RCC 7860 (cell line): ENCODE measurements at regions not wholly inside any gene's neighbourhood (a gene's known extent, or its start where the extent isn't known, plus 50 kb on each side); places are given as distances from the start of the nearest gene placed in this dataset.
"Not testable (repeated sequence)": the region's sequence is repeated elsewhere in the genome, so short reads cannot be mapped to it uniquely, and the experiment has no call there.

Experiments
- DNase-seq: peaks from one replicate; pipeline ENCODE4 v3.0.0-alpha.2; 2015; ENCODE audit warnings: low spot score
- FAIRE-seq: peaks from 2 replicates; lab custom pipeline; 2012; peaks lifted over from hg19 to GRCh38; lab: Jason Lieb, UNC

DNA sequence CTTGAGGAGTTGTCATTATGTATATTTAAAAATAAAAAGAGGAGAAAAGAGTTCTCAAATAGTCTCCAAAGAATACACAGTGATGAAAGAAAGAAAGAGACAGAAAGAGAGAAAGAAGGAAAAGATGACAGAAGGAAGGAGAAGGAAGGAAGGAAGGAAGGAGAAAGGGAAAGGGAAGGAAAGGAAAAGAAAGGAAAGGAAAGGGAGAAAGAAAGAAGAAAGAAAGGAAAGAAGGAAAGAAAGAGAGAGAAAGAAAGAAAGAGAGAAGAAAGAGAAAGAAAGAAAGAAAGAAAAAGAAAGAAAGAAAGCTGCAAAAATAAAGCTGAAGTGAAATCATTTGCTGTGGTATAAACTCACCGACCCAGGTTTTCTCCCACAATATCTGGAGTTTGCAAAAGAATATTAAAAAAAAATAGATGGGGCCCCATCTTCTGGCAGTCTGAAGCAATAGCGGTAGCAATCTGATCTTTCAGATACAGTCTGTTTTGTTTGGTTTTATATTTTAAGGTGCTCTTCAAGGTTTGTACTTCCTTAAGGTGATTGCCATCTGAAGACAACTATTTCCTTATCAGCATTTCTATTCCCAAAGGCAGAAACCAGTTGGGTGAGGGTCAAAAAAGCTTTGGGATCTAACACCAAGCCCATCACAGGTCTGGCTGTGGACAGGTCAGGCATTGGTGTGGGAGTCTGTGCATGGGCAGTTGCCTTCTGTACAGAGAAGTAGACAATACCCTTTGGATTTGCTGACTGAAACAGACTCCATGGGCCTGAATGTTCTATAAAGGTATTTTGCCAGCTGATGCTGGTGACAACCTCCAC lies 160.4 kb downstream of the CPEB2 start:
- DNase-seq (peak; percentile 20), FAIRE-seq (peak; percentile 77)

DNA sequence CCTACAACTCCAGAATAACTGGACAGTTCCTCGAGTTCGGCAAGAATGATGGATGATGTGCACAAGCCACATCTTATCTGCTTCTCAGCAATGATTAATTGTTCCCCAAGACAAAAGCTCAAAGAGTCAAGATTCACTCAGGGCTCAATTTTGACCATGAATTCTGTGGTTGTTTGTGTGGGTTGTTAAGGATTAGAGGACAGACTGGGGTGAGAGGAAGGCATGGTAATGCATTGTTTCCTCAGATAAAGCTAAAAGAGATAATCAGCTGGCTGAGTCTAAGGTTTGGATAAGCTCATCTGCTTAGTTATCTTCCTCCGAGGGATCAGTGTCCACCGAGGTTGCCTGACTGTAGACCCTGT lies 161.0 kb downstream of the CPEB2 start:
- no peak for DNase-seq
- no peak for FAIRE-seq

DNA sequence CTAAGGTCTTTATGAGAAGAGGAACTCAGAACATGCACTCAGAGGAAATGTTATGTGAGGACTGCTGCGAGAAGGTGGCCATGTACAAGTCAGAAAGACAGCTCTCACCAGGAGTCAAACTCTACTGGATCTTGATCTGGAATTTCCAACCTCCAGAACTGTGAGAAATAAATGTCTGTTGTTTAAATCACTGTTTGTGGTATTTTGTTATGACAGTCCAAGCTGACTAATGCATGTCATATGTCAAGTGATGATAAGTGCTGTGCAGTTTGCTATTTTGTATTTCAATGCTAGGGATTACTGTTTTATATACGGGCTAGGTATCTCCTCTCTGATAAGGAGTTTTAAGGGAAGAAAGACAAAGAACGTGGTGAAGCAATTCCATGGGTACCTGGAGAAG lies 162.3 kb downstream of the CPEB2 start:
- FAIRE-seq (no peak), DNase-seq (no peak)

DNA sequence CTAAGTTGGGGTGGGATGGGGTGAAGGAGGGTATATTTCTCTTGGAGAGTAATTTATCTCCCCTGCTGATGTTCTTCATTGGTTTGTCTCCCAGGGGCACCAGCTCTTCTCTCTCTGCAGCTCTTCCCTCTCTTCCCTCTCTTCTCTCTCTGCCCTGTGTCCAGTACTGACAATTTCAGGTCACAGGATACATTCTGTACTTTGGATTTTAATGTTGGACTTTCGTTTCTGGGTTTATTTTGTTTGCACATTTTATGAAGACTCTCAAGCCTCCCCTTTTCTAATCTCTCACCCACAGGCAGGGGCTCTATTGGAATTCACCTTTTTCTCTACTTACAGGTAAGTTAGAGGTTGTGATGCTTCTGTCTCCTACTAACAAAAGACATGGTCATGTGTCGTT lies 165.5 kb downstream of the CPEB2 start:
- DNase-seq = no peak
- FAIRE-seq = no peak

DNA sequence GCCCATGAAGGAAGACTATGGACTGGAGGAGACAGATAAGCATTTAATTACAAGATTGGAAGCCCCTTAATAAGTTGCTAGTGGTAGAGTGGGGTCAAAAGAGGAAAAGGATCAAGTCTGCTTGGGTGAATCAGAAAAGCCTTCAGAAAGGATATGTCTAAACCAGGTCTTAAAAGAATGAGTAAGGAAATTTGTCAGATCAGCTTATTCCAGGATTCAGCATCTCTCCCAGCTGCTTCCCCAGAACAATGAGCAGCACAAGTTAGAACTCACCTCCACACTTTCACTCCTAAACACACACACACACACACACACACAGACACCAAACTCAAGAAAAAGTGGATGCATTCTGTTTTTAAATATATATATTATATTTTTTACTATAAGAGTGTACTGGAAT lies 166.5 kb downstream of the CPEB2 start:
- no peak for FAIRE-seq
- no peak for DNase-seq

DNA sequence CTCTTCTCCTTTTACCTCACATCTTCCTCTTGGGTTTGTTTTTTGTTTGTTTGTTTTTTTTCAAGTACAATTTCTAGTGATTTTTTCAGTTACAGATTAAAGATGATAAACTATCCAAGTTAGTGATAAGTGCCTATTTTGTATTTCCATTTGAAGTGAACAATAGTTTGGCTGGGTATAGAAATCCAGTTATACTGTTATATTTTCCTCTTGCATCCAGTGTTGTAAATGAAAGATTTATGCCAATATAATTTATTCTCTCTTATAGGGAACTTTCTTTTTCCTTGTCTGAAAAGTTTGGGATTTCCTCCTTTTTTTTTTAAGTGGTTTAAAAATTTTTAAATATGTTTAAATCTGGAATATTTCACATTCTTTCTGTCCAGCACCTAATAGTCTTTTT lies 169.4 kb downstream of the CPEB2 start:
- DNase-seq (no peak), FAIRE-seq (no peak)

DNA sequence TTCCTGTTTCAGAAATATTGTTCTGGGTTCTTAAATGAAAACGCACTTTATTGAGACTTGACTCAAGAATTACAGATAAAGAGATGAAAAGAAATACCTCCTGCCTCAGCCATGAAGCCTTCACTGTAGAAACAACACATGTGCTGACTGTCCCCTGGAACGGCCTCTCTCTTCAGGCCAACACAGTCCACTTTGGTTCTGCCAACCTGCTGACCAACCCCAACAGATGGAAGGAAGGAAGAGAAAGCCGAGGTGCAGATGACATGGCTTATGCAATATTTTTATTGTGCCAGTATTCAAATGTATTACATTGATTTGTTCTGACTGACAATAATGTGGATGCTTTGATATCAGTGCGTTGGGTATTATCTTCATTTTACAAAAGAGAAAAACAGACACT lies 171.0 kb downstream of the CPEB2 start:
- DNase-seq (no peak), FAIRE-seq (no peak)

DNA sequence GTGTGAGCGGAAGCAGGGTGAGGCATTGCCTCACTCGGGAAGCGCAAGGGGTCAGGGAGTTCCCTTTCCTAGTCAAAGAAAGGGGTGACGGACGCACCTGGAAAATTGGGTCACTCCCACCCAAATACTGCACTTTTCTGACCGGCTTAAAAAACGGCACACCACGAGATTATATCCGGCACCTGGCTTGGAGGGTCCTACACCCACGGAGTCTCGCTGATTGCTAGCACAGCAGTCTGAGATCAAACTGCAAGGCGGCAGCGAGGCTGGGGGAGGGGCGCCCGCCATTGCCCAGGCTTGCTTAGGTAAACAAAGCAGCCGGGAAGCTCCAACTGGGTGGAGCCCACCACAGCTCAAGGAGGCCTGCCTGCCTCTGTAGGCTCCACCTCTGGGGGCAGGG lies 171.9 kb downstream of the CPEB2 start:
- DNase-seq, FAIRE-seq: not testable (repeated sequence)

DNA sequence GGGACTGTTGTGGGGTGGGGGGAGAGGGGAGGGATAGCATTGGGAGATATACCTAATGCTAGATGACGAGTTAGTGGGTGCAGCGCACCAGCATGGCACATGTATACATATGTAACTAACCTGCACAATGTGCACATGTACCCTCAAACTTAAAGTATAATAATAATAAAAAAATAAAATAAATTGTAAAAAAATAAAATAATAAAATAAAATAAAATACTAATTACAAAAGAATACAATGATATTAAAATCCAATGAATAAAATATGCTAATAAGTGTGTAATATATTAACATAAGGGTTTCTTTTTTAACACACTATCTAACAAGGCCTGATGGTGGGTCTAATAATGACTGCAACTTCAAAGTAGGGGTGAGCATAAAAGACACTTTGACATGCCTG lies 177.6 kb downstream of the CPEB2 start:
- not testable (repeated sequence) for DNase-seq, FAIRE-seq

DNA sequence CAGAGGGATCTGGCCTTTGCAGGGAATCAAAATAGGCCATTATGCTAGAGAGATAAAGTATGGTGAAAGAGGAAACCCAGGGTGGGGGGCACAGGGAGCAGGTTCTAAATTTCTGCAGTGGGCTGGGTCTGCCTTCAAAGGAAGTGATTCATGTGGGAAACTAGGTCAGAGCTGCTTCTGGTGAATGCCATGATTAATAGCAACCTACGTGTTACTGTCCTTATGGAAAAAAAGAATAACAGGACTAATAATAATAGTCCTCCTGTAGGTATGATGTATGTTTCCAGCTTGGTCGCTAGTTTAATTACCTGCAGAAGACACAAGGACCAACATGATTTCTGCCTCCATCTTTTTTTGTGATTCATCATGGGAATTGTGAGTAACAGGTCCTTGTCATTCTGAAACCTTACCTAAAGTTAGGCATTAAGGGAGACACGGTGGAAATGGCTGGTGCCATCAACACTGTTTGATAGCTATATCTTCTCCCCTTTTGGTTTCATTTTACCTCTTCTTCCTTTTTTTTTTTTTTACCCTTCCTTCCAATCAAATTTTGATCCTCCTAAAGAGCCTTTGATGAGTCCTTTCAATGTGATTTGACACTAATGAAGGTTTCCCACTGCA lies 180.4 kb downstream of the CPEB2 start:
- FAIRE-seq (no peak), DNase-seq (no peak)

DNA sequence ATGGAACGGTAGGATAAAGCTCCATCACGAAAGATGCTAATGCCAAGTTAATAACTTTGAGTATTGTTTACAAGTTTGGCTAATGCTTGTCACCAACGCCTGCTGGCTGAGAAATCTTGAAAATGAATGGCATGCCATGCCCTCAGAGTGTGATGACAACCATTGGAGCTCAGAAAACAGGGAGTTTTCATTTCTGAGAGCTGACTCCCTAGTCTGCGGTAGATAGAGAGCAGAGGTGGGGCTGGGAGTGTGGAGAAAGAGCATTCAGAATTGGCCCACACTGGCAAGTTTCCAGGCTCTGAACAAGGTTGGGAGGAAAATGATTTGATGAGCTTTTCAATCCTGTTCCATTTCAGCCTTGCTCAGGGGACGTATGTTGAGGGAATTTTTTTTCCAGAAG lies 183.9 kb downstream of the CPEB2 start:
- FAIRE-seq (no peak), DNase-seq (no peak)

DNA sequence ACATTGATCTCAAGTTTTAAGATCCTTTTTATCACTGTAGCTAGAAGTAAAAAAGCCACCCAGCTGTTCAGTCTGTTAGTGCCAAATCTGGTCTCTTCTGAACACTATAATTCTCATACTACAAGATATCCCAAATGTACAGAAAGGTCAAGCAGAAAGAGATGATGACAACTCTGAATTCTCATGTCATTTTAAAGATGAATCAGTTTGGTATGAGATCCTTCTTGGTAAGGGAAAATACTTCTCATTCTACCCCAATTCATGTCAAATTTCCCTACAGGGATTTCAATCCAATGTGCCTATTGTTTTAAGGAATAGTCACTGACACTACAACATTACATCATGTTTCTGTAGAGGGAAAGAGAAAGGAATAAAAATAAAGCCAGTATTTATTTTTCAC lies 184.5 kb downstream of the CPEB2 start:
- DNase-seq (no peak), FAIRE-seq (no peak)

DNA sequence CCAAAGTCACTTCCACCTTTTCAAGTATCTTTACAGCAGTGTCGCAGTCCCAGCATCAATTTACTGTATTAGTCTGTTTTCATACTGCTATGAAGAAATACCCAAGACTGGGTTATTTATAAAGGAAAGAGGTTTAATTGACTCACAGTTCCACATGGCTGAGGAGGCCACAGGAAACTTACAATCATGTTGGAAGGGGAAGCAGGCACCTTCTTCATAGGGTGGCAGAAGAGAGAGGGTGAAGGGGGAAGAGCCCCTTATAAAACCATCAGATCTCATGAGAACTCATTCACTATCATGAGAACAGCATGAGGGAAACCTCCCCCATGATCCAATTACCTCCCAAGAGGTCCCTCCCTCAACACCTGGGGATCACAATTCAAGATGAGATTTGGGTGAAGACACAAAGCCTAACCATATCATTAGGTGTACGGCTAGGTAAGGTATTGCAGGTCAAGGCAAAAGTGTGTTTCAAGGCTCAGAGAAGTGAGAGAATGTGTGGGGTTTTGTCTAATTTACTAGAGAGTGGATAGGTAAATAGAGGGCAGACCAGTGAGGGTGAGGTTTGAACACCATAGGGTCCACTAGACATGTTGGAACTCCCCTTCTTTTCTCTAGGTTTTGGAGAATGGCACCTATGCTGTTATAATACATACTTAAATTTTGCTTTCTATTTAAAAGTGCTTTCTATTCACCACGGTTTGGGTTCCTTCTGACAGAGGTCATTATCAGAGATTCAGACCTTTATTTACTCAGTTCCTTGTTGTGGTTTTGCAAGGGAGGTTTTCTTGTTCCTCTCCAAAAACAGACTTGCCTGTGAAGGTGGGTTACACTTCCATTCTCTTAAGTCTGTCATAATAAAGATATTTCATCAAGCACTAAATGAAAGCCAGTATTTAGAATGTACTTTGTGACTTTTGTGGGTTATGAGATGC lies 186.6 kb downstream of the CPEB2 start:
- FAIRE-seq = no peak
- DNase-seq = no peak

DNA sequence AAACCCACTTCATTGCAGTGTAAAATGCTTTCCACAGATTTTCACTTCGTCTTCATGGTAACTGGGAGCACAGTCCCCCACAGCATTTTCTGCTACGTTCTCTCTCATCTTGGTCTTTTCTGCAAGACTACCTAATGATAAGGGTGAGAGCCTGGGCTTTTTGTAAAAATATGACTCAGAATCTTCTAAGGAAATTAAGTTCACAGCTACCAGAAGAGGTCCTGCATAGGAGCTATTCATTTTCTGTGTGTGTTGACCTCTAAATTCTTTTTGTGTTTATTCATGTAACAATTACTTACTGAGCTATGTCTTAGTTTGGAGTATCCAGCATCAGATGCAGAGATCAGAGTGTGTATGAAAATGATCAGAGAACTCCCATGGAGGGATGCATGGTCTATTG lies 192.2 kb downstream of the CPEB2 start:
- no peak for FAIRE-seq
- no peak for DNase-seq

DNA sequence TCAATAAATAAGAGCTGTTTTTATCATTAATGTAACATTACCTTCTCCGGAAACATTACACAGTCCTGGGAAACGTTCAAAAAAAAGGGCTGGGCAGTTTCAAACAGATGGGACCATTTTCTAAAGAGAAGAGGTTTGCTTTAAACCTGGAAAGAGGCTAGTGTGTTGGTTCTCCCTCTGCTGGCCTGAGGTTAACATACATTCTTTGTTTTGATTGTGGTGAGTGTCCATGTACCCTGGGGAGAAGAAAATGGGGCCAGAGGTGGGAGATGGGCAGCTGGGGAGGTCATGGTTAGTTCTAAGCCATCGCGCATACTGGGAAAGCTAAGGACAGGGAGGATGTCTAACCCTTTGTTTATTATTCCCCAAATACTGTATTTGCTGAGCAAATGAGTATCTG lies 194.7 kb downstream of the CPEB2 start:
- no peak for DNase-seq
- FAIRE-seq = no peak

DNA sequence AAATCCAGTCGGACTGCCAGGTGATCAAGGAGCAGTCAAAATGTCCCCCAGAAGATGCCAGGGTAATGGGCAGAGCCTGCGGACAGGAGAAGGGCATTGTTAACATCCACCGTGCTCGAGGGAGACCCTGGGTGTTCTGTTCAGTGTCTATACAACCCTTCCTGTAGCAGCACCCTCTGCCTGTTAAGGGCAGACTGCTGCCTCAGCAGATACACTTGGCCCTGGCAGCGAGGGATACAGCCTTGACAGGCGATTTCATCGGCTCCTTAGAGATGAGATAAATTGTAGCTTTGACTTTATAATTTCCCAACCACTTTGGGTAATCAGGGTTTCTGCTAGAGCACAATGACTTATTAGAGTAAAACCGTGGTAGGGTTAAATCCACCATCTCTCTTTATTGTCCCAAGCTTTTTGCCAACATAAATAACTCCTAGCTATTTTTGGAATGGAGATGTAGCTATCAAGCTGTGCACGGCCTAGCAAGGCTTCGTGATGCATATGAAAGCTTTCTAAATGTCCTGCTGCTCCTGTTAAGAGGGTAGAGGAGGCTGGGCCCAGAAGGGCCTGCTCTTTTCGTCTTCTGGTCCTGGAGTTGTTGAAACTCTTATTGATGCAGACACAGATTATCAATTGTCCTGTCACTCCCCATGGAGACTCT lies 195.9 kb downstream of the CPEB2 start:
- FAIRE-seq (no peak), DNase-seq (no peak)

DNA sequence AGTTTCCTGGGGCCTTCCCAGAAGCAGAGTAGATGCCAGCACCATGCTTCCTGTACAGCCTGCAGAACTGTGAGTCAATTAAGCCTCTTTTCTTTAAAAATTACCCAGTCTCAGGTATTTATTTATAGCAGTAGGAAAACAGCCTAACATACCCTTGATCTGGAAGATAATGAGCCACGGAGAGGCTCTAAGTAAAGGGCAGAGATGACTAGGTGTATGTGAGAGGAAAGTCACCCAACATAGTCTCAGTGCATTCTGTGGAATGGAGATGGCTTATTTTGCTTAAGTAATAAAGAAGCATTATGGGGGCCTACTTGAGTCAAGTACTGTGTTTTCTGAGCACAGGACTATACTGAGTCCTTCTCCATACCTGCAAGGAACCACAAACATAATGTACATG lies 199.5 kb downstream of the CPEB2 start:
- no peak for DNase-seq
- FAIRE-seq = no peak

DNA sequence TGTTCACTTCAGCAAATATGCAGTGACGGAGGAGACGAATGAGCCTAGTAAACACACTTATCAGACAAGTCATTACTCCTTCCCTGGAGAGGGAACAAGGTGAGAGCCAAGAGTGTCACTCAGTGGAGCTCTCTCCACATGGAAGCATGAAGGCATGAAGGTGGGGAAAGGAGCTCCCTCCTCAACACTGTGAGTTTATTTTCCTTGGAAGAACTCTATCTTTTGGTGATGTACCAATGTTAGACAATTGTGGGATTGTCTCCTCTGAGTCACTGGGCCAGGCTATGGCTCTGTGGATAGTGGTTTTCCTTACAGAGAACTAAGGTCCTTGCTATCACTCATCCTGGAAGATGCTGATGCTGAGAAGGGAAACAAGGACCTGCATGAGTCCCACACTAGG lies 200.2 kb downstream of the CPEB2 start:
- FAIRE-seq = no peak
- DNase-seq = no peak

DNA sequence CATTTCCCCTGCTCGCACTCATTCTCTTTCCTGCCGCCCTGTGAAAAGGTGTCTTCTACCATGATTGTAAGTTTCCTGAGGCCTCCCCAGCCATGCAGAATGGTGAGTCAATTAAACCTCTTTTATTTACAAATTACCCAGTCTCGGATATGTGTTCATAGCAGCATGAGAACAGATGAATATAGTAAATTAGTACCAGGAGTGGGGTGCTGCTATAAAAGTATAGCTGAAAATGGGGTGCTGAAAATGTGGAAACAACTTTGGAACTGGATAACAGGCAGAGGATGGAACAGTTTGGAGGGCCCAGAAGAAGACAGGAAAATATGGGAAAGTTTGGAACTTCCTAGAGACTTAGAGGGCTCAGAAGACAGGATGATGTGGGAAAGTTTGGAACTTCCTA lies 204.2 kb downstream of the CPEB2 start:
- DNase-seq, FAIRE-seq: not testable (repeated sequence)

DNA sequence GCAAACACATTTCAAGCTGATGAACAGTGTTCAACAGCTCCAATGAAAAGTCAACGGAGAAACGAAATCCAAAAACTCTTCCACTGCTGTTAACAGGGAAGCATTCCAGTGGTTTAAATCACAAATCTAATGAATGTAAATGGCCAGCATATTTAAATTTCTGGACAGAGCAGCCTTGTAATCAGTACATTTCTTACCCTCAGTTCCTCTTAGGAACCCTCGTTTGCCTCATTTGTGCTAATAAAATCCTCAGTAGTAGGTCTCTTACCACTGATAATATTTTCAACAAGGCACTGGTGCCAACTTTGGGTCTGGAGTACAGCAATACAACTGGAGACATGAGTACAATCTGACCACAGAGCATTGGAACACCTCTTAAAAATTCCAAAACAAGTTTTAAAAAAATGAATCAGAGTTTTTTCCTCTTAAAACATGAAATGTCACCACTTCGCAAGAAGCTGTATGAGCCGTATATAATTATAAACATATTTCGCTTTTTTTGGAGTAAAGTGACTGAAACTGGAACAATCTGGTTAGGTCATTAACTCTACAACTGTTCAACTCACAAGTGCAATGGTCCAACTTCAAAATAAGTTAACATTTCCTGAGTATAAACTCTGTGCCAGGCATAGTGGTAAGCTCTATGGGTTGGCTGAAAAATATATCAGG lies 211.2 kb downstream of the CPEB2 start:
- DNase-seq (no peak), FAIRE-seq (no peak)

DNA sequence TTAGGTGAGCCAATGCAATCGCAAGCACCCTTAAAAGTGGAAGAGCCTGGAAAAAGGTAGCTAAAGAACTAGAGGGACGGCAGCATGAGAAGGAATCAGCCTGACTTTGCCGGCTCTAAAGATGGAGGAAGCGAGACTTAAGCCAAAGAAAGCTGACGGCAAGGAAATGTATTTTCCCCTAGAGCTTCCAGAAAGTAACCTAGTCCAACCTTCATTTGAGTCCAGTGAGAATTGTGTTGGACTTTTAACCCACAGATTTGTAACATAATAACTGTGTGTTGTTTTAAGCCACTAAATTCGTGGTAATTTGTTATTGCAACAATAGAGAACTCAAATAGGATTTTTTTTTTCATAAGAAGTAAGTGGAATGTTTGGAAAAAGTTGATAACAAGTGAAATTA lies 212.7 kb upstream of the C1QTNF7 start:
- DNase-seq (no peak), FAIRE-seq (no peak)
